ENCODE measurements at regions not wholly inside any gene's neighbourhood (a gene's known extent, or its start where the extent isn't known, plus 50 kb on each side); places are given as distances from the start of the nearest gene placed in this dataset.
"Not testable (repeated sequence)": the region's sequence is repeated elsewhere in the genome, so short reads cannot be mapped to it uniquely, and the experiment has no call there.

- not testable (repeated sequence) for DNase-seq (ENCODE audit: low read depth in 3 of 3)
Observed at GRCh38 chr21:6483645-6484044, 4037.7 kb upstream of the TPTE start.

- DNase-seq (ENCODE audit: low read depth in 3 of 3) = not testable (repeated sequence)
Observed at GRCh38 chr21:6486821-6487220, 4034.6 kb upstream of the TPTE start.

- DNase-seq (ENCODE audit: low read depth in 3 of 3) = not testable (repeated sequence)
Observed at GRCh38 chr21:6492691-6493090, 4028.7 kb upstream of the TPTE start.

GRCh38 chr21:6493957-6494356 lies 4027.4 kb upstream of the TPTE start:
- DNase-seq (ENCODE audit: low read depth in 3 of 3) = not testable (repeated sequence)

- DNase-seq (ENCODE audit: low read depth in 3 of 3) = not testable (repeated sequence)
Observed at GRCh38 chr21:6496356-6496755, 4025.0 kb upstream of the TPTE start.

- peak in 1 of 3 donors; percentile 29 for DNase-seq (ENCODE audit: low read depth in 3 of 3)
Observed at GRCh38 chr21:6498716-6499115, 4022.7 kb upstream of the TPTE start.

GRCh38 chr21:6499128-6499826 lies 4022.1 kb upstream of the TPTE start:
- DNase-seq (ENCODE audit: low read depth in 3 of 3) = peak in 2 of 3 donors; percentile 9 to 49

GRCh38 chr21:6499866-6500265 lies 4021.5 kb upstream of the TPTE start:
- not testable (repeated sequence) for DNase-seq (ENCODE audit: low read depth in 3 of 3)

- DNase-seq (ENCODE audit: low read depth in 3 of 3) = not testable (repeated sequence)
Observed at GRCh38 chr21:6500681-6501080, 4020.7 kb upstream of the TPTE start.

- DNase-seq (ENCODE audit: low read depth in 3 of 3) = not testable (repeated sequence)
Observed at GRCh38 chr21:6506167-6506894, 4015.1 kb upstream of the TPTE start.

GRCh38 chr21:6507632-6508031 lies 4013.8 kb upstream of the TPTE start:
- not testable (repeated sequence) for DNase-seq (ENCODE audit: low read depth in 3 of 3)

- not testable (repeated sequence) for DNase-seq (ENCODE audit: low read depth in 3 of 3)
Observed at GRCh38 chr21:6521777-6522176, 3999.6 kb upstream of the TPTE start.

GRCh38 chr21:6526213-6526612 lies 3995.2 kb upstream of the TPTE start:
- DNase-seq (ENCODE audit: low read depth in 3 of 3) = not testable (repeated sequence)

- not testable (repeated sequence) for DNase-seq (ENCODE audit: low read depth in 3 of 3)
Observed at GRCh38 chr21:6530655-6531054, 3990.7 kb upstream of the TPTE start.

GRCh38 chr21:6533261-6533660 lies 3988.1 kb upstream of the TPTE start:
- DNase-seq (ENCODE audit: low read depth in 3 of 3) = not testable (repeated sequence)

- not testable (repeated sequence) for DNase-seq (ENCODE audit: low read depth in 3 of 3)
Observed at GRCh38 chr21:6538320-6538719, 3983.1 kb upstream of the TPTE start.

GRCh38 chr21:6539688-6540087 lies 3981.7 kb upstream of the TPTE start:
- not testable (repeated sequence) for DNase-seq (ENCODE audit: low read depth in 3 of 3)

GRCh38 chr21:6541036-6541435 lies 3980.3 kb upstream of the TPTE start:
- not testable (repeated sequence) for DNase-seq (ENCODE audit: low read depth in 3 of 3)

GRCh38 chr21:6545288-6545687 lies 3976.1 kb upstream of the TPTE start:
- DNase-seq (ENCODE audit: low read depth in 3 of 3) = not testable (repeated sequence)

GRCh38 chr21:6551045-6551444 lies 3970.3 kb upstream of the TPTE start:
- DNase-seq (ENCODE audit: low read depth in 3 of 3) = not testable (repeated sequence)

GRCh38 chr21:6553505-6554376 lies 3967.6 kb upstream of the TPTE start:
- DNase-seq (ENCODE audit: low read depth in 3 of 3) = not testable (repeated sequence)

- DNase-seq (ENCODE audit: low read depth in 3 of 3) = not testable (repeated sequence)
Observed at GRCh38 chr21:6554377-6554864, 3967.0 kb upstream of the TPTE start.

All from stimulated activated CD4-positive, alpha-beta T cell treated with anti-CD3 and anti-CD28 coated beads, TNF-alpha, amount 100 ng/mL, for 48 hours (primary cell).